ENCODE measurements at regions not wholly inside any gene's neighbourhood (a gene's known extent, or its start where the extent isn't known, plus 50 kb on each side); places are given as distances from the start of the nearest gene placed in this dataset.
"Not testable (repeated sequence)": the region's sequence is repeated elsewhere in the genome, so short reads cannot be mapped to it uniquely, and the experiment has no call there.

DNA sequence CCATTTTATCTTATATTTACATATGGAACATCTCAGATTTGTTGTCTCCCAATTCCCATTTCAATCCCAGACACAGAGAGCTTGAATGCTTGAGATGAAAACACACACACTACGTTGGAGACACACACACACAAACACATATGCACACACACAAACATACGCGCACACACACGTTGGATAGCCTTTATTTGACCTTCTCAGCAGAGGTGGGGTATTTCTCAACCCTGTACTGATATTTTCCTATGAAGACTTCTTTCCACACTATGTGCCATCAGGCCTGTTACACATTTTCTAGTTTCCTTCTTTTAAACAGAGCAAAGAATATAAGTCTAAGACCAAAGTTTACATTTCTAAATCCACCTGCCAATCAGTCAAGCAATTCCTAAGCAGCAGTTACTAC is 291.0 kb downstream of the TAF11L14 start:
- H3K36me3 Mint-ChIP-seq: no peaks in the 10 kb centered on the region
- no peaks in the 10 kb centered on the region for H3K27me3 Mint-ChIP-seq
- peaks cover 5% of the 10 kb centered on the region for H3K9me3 Mint-ChIP-seq
- H3K27ac Mint-ChIP-seq: no peak overlapping the region
- H3K4me3 Mint-ChIP-seq: no peak overlapping the region
- no peaks in the 10 kb centered on the region for H3K4me1 Mint-ChIP-seq

DNA sequence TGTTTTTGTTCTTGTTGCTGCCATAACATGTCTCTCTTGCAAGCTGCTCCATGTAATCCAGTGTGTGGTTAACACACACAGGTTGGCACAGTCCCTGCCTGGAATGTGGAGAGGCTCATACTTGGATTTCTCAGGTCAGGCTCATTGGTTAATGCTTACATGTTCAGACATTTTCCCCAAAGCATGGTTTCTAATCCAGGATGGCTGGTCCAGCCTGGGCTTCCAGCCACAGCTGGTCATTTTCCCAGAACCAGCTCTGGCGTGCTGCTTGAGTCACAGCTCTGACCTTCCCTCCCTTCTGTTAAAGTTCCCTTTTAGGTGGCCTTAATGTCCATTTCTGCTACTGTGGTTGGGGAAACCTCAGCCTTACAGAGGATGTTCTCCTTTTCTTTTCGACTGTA is 294.3 kb downstream of the TAF11L14 start:
- Mint-ChIP-seq H3K27ac (no peak overlapping the region), H3K36me3 (no peaks in the 10 kb centered on the region), H3K4me3 (no peak overlapping the region), H3K27me3 (no peaks in the 10 kb centered on the region), H3K4me1 (no peaks in the 10 kb centered on the region), H3K9me3 (no peaks in the 10 kb centered on the region)

DNA sequence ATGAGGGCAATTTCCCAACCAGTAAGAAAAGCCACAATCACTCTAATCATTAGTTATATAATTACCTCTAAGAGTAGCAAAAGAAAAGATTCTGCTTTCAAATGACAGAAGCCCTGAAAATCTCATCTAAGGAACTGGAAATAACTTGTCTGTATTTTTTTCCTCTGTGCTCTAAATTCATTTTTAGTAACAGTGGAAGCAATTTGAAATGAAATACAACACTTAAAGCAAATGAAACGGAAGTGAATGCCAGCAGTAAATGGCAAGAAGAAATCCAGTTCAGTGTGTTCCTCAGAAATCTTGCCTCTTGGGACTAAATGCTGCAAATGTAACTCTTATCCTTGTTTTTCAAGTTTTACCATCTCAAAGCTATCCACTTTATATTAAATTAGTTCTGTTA is 294.9 kb downstream of the TAF11L14 start:
- Mint-ChIP-seq H3K36me3 (peaks cover 2% of the 10 kb centered on the region), H3K4me1 (no peaks in the 10 kb centered on the region), H3K27ac (no peak overlapping the region), H3K9me3 (peaks cover 5% of the 10 kb centered on the region), H3K4me3 (no peak overlapping the region), H3K27me3 (no peaks in the 10 kb centered on the region)

DNA sequence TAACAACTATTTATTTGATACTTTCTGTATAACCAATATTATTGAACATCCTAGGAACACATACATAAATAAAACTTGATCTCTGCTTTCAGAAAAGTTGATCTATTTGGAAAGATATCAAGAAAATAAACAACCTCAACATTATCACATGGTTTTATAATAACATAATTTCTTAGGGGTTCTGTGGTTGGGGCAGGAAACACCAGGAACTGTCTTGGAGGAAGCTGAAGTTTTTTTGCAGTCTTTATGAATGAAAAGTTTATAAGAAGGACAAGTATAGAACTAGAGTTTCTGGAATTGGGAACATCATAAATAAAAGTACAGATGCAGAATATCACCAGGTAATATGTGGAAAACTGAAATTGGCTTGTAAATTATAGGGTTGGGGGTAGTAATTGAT is 296.1 kb downstream of the TAF11L14 start:
- Mint-ChIP-seq H3K4me3 (no peak overlapping the region), H3K27me3 (no peaks in the 10 kb centered on the region), H3K27ac (no peak overlapping the region), H3K4me1 (no peaks in the 10 kb centered on the region), H3K9me3 (peaks cover 14% of the 10 kb centered on the region), H3K36me3 (peaks cover 2% of the 10 kb centered on the region)

DNA sequence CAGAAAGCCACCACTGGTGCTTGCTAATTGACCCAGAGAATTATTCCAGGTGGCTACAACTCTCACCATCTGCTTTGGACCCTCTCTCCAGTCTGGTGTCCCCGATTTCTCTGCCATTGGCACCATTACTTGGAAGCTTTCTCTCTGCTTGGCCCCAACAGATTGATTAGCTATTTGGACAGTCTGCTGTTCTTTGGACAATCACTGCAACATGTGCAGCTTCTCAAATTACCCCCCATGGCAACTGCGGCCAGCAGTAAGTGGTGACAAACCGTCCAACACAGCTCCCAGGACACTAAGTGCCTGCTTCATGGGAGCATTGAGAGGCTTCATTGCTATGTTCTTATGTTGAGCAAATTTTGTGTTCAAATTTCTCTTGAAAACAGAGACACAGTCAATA is 309.8 kb downstream of the TAF11L14 start:
- peaks cover 15% of the 10 kb centered on the region for H3K9me3 Mint-ChIP-seq
- H3K27me3 Mint-ChIP-seq: no peaks in the 10 kb centered on the region
- H3K27ac Mint-ChIP-seq: no peak overlapping the region
- H3K36me3 Mint-ChIP-seq: no peaks in the 10 kb centered on the region
- no peaks in the 10 kb centered on the region for H3K4me1 Mint-ChIP-seq
- no peak overlapping the region for H3K4me3 Mint-ChIP-seq

DNA sequence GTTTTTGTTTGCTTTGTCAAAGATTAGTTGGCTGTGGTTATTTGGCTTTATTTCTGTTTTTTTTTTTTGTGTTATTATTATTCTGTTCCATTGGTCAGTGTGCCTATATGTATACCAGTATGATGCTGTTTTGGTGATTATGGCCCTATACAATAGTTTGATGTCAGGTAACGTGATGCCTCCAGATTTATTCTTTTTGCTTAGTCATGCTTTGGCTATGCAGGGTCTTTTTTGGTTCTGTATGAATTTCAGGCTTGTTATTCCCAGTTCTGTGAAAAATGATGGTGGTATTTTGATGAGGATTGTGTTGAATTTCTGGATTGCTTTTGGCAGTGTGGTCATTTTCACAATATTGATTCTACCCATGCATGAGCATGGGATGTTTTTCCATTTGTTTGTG is 312.8 kb downstream of the TAF11L14 start:
- Mint-ChIP-seq H3K27ac (no peak overlapping the region), H3K4me1 (no peaks in the 10 kb centered on the region), H3K9me3 (peaks cover 25% of the 10 kb centered on the region), H3K27me3 (no peaks in the 10 kb centered on the region), H3K36me3 (no peaks in the 10 kb centered on the region), H3K4me3 (no peak overlapping the region)

DNA sequence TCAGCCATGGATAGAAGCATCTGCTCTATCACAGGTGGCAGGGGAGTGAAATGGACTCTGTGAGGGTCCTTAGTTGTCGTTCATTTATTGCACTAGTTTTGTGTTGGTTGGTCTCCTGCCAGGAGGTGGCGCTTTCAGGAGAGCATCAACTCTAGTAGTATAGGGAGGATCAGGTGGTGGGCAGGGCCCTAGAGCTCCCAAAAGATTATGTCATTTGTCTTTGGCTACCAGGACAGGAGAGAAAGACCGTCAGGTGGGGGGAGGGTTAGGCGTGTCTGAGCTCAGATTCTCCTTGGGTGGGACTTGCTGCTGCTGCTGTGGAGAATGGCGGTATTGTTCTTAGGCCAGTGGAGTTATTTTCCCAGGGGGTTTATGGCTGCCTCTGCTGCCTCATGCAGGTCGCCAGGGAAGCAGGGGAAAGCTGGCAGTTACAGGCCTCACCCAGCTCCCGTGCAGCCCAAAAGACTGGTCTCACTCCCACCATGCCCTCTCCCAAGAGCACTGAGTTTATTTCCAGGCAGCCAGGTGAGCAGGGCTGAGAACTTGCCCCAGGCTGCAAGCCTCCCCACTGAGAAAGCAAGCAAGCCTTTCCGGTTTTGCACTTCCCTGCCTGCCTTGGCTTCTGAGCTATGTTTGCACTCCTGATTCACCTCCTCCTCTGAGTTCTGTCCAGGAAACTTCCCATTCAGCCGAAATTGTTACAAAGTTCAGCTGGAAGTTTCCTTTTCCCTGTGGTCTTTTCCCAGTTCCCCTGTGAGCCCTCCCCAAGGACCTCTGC is 317.3 kb downstream of the TAF11L14 start:
- Mint-ChIP-seq H3K27ac (no peak overlapping the region), H3K4me3 (no peak overlapping the region), H3K36me3 (no peaks in the 10 kb centered on the region), H3K4me1 (no peaks in the 10 kb centered on the region), H3K27me3 (no peaks in the 10 kb centered on the region), H3K9me3 (peaks cover 34% of the 10 kb centered on the region)

DNA sequence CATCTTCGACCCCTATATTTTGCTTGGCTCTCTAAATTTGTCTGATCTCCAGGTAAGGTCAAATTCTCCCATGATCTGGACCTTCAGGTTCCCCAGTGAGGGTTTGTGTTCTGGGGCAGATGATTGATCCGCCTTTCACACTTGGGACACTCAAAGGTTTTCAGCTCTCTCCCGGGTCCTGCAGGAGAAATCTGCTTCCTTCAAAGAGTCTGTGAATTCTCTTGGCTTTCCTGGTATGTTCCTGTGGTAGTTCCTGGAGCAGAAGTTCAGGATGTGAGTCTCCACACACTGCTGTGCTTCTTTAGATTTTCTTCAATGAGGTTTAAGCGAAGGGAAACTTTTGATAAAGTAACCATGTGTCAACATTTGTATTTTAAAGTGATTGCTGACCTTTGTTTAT is 318.0 kb downstream of the TAF11L14 start:
- Mint-ChIP-seq H3K4me3 (no peak overlapping the region), H3K9me3 (peaks cover 34% of the 10 kb centered on the region), H3K36me3 (no peaks in the 10 kb centered on the region)

DNA sequence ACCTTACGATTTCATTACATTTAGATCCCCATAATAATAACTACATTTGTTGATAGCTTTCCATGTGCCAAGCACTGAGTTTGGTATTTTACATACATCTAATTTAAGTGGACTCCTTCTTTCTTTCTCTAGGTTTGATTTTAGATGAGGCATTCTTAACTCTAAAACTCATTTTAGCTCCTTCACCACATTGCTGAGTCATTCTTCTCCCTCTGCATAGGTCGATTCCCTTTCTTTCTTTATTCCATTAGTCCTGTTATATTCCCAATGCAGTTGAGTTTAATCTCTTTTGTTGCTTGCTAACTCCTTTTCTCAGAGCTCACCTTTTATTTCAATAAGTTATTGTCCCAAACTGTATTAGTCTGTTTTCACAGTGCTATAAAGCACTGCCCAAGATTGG is 329.8 kb downstream of the TAF11L14 start:
- Mint-ChIP-seq H3K4me1 (no peaks in the 10 kb centered on the region), H3K36me3 (no peaks in the 10 kb centered on the region), H3K4me3 (no peak overlapping the region), H3K9me3 (peaks cover 9% of the 10 kb centered on the region), H3K27ac (no peak overlapping the region), H3K27me3 (no peaks in the 10 kb centered on the region)

More for the DNA sequence above, 318.0 kb downstream of the TAF11L14 start:
- H3K27me3 Mint-ChIP-seq: no peaks in the 10 kb centered on the region
- H3K4me1 Mint-ChIP-seq: no peaks in the 10 kb centered on the region
- H3K27ac Mint-ChIP-seq: no peak overlapping the region

DNA sequence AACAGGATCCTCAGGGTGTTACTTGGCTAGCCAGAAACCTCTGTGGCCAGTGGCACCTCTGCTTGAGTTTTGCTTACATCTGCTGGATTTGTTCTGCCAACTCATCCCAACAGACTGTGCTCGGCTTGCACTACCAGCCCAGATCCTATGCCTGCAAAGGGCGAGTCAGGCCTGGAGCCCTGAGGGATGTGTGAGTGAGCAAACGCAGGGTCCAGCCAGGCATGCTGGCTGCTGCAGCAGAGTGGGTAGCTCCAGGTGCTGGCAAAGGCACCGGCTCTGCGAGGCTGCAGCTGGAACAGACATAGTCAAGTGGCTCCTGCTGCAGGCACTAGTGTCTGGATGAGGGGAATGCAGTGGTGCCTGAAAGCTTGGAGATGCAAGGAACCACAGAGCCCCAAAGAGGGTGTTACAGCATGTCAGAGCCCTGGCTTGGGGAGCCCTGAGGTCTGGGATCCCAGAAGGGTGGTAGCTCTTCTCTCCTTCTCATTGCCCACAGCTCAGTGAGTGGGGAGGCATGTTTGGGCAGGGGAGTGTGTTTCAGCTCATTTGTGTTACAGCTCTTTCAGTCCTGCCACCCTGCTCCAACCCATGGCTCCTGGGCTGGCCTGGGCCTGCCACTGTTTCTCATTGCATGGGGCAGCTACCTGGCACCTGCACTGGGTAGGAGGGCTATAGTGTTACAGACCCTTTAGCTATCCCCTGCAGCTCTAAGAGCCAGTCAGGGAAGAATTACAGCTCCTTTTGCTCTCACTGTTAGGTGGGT is 332.6 kb downstream of the TAF11L14 start:
- no peak overlapping the region for H3K27ac Mint-ChIP-seq

DNA sequence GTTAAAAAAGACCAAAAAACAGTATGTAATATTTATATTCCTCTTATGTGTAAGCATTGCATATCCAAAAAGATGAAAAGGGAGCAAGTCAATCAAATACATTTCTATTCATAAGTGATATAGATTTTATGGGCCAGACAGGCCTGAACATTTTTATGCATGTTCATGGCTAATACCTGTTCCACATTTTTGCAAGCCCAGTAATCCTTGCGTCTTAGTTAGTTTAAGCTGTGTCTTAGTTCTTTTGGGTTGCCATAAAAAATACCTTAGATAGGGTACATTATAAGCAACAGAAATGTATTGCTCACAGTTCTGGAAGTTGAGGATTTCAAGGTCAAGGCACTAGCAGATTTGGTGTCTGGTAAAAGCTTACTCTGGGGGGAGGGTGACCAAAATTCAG is 342.1 kb downstream of the TAF11L14 start:
- no peak overlapping the region for H3K4me3 Mint-ChIP-seq
- H3K4me1 Mint-ChIP-seq: no peaks in the 10 kb centered on the region
- no peaks in the 10 kb centered on the region for H3K36me3 Mint-ChIP-seq
- no peaks in the 10 kb centered on the region for H3K27me3 Mint-ChIP-seq
- no peak overlapping the region for H3K27ac Mint-ChIP-seq
- peaks cover 8% of the 10 kb centered on the region for H3K9me3 Mint-ChIP-seq

More for the DNA sequence above, 332.6 kb downstream of the TAF11L14 start:
- Mint-ChIP-seq H3K4me1 (no peaks in the 10 kb centered on the region), H3K9me3 (peaks cover 12% of the 10 kb centered on the region), H3K4me3 (no peak overlapping the region), H3K27me3 (no peaks in the 10 kb centered on the region), H3K36me3 (no peaks in the 10 kb centered on the region)

DNA sequence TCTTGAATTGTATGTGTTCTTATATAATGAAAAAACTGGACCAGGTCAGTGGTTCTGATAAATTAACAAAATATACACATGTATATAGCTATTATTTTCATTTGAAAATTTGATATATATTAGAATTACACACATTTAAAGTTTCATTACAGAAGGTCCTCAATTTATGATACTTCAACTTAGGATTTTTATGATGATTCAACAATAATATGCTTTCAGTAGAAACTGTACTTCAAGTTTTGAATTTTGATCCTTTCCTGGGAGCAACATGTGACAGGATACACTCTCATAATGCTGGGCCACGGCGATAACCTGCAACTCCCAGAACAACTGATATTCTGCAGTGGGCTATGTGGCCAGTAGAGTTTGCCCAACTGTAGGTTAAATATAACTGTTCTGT is 344.7 kb downstream of the TAF11L14 start:
- no peak overlapping the region for H3K4me3 Mint-ChIP-seq
- H3K9me3 Mint-ChIP-seq: peaks cover 8% of the 10 kb centered on the region
- H3K27ac Mint-ChIP-seq: no peak overlapping the region
- no peaks in the 10 kb centered on the region for H3K36me3 Mint-ChIP-seq
- no peaks in the 10 kb centered on the region for H3K27me3 Mint-ChIP-seq
- no peaks in the 10 kb centered on the region for H3K4me1 Mint-ChIP-seq

DNA sequence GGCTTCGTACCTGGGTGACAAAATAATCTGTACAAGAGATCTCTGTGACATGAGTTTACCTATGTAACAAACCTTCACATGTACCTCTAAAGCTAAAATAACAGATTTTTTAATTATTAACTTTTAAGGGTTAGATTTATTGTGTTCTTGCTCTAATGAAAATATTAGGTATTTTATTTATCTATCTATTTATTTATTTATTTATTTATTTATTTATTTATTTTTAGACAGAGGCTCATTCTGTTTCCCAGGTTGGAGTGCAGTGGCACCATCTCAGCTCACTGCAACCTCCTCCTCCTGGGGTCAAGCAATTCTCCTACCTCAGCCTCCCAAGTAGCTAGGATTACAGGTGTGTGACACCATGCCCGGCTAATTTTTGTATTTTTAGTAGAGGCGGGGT is 348.4 kb downstream of the TAF11L14 start:
- H3K36me3 Mint-ChIP-seq, H3K9me3 Mint-ChIP-seq, H3K4me3 Mint-ChIP-seq, H3K27me3 Mint-ChIP-seq, H3K27ac Mint-ChIP-seq, H3K4me1 Mint-ChIP-seq: not testable (repeated sequence)

DNA sequence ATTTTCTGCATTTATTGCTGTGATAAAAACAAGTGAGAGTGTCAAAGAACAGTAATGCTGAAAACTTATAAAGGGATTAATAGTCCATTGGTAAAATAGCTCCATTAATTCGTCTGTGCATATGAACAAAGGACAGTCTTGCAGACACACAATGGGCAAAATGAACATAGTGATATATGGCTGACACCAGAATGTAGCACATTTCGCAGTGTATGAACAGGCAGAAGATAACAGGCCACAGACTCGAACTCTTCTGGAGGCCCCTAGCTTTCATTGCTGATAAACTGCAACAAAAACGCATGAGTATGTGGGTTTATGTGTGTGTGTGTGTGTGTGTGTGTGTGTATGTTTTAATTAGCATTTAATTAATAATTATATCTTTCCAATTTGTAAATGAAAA is 354.8 kb downstream of the TAF11L14 start:
- H3K27me3 Mint-ChIP-seq: no peaks in the 10 kb centered on the region
- no peak overlapping the region for H3K27ac Mint-ChIP-seq
- H3K4me1 Mint-ChIP-seq: no peaks in the 10 kb centered on the region
- H3K4me3 Mint-ChIP-seq: no peak overlapping the region
- H3K9me3 Mint-ChIP-seq: no peaks in the 10 kb centered on the region
- no peaks in the 10 kb centered on the region for H3K36me3 Mint-ChIP-seq

DNA sequence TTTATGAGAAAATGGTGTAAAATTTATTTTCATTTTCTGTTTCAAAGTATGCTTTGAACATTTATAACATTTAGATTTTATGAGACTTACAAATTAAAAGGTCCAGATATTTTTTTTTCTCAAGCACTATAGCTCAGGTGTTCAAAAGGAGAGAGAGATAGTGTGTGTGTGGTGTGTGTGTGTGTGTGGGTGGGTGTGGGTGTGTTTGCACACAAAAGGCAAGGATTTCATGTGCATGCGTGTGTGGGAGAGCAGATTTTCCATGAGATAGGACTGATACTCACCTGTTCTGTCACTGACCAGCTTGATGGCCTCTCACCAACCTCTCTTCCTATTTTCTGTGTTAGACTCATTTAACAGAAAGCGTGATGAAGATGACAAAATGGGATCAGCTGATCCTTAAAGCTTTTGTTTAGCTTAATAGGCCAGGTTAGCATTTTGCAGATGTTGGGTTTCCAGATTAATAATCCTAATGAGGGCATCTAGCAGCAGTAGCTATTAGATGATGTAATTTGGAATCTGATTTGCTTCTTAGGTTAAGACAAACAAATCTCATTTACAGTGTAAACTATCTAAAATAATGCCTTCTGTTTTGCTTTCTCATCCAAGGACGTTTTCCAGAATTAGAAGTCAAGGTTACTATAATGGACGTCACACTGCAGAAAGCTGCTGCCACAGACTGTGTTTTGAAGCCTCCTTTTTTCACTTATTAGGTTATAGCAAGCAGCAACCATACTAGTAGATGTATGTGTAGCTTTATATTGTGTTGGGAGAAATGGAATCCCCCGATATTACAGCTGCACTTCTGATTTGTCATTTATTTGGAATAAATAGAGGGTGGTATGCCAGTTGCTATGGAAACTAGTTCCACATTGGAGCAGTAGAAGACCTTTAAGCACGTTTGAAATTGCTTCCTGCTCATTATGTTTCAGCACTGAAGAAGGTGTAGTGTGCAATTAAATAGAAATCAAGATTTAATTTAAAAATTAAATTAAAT is 355.6 kb downstream of the TAF11L14 start:
- H3K36me3 Mint-ChIP-seq: no peaks in the 10 kb centered on the region
- no peaks in the 10 kb centered on the region for H3K4me1 Mint-ChIP-seq
- H3K27ac Mint-ChIP-seq: no peak overlapping the region
- no peaks in the 10 kb centered on the region for H3K9me3 Mint-ChIP-seq
- no peak overlapping the region for H3K4me3 Mint-ChIP-seq
- H3K27me3 Mint-ChIP-seq: no peaks in the 10 kb centered on the region
